ENCODE measurements at regions not wholly inside any gene's neighbourhood (a gene's known extent, or its start where the extent isn't known, plus 50 kb on each side); places are given as distances from the start of the nearest gene placed in this dataset.
A peak's percentile ranks its signal among the peaks of the same experiment; 100 is the strongest.

DNA sequence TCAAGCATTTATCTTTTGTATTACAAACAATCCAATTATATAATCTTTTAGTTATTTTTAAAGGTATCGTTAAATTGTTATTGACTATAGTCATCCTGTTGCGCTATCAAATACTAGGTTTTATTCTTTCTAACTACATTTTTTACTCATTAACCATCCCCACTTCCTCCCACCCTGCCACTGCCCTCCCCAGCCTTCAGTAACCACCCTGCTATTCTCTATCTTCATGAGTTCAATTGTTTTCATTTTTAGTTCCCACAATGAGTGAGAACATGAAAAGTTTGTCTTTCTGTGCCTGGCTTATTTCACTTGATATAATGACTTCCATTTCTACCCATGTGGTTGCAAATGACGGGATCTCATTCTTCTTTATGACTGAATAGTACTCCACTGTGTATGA, 94.1 kb upstream of the MYOCD start:
- no peak overlapping the region for H3K9ac ChIP-seq (ENCODE audit: low read depth, low read length)
- H3K4me1 ChIP-seq (ENCODE audit: control insufficient read depth, insufficient read depth, low read length), result no peaks in the 10 kb centered on the region
- no peaks in the 10 kb centered on the region for H3K9me3 ChIP-seq (replicated peaks; ENCODE audit: low read length)
- H3K27me3 ChIP-seq (ENCODE audit: control insufficient read depth, insufficient read depth, low read length), result no peaks in the 10 kb centered on the region
- H3K4me3 ChIP-seq (ENCODE audit: low read length), result no peak overlapping the region
- no peaks in the 10 kb centered on the region for H3K36me3 ChIP-seq (ENCODE audit: insufficient read depth, low read length)
- no peak overlapping the region for H3K4me2 ChIP-seq (ENCODE audit: low read length)

DNA sequence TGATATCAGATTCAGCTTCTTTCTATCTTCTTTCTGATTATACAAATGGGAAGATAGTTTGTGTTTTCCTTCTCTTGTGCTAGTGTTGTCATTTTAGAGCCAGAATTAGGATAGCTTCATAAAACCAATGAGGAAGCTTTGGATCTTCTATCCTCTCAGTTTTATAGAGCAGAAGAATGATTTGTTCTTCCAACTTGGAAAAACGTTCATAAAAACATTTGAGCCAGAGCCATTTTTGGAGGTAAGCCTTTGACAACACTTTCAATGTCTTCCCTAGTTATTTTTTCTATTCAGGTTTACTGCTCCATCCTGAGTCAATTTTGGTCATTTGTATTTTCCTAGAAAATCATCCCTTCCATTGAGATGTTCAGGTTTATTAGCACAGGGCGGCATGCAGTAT, 91.2 kb upstream of the MYOCD start:
- Histone ChIP-seq H3K4me3 (ENCODE audit: low read length) (no peak overlapping the region), H3K9me3 (replicated peaks; ENCODE audit: low read length) (no peaks in the 10 kb centered on the region), H3K36me3 (ENCODE audit: insufficient read depth, low read length) (no peaks in the 10 kb centered on the region), H3K4me1 (ENCODE audit: control insufficient read depth, insufficient read depth, low read length) (no peaks in the 10 kb centered on the region), H3K4me2 (ENCODE audit: low read length) (no peak overlapping the region), H3K9ac (ENCODE audit: low read depth, low read length) (no peak overlapping the region), H3K27me3 (ENCODE audit: control insufficient read depth, insufficient read depth, low read length) (no peaks in the 10 kb centered on the region)

DNA sequence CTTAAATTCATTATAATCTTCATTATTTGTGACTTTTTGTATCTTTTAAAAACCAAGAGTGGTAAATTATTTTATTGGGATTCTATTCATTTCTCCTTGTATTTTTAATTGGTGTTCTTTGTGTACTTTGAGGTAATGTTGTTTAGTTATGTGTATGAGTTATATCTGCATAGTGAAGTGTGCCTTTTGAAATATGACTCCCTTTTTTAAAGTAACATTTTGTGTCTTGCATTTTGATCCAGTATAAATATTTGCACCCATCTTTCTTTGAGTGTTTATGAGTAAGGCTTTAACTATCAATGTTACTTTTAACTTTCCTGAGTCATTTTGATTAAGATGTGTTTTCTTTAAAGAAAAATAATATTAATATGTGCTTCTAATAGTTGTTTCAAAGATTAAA, 90.0 kb upstream of the MYOCD start:
- no peak overlapping the region for H3K9ac ChIP-seq (ENCODE audit: low read depth, low read length)
- H3K4me3 ChIP-seq (ENCODE audit: low read length), result no peak overlapping the region
- H3K36me3 ChIP-seq (ENCODE audit: insufficient read depth, low read length), result no peaks in the 10 kb centered on the region
- H3K4me1 ChIP-seq (ENCODE audit: control insufficient read depth, insufficient read depth, low read length), result no peaks in the 10 kb centered on the region
- H3K9me3 ChIP-seq (replicated peaks; ENCODE audit: low read length), result no peaks in the 10 kb centered on the region
- no peaks in the 10 kb centered on the region for H3K27me3 ChIP-seq (ENCODE audit: control insufficient read depth, insufficient read depth, low read length)
- no peak overlapping the region for H3K4me2 ChIP-seq (ENCODE audit: low read length)

DNA sequence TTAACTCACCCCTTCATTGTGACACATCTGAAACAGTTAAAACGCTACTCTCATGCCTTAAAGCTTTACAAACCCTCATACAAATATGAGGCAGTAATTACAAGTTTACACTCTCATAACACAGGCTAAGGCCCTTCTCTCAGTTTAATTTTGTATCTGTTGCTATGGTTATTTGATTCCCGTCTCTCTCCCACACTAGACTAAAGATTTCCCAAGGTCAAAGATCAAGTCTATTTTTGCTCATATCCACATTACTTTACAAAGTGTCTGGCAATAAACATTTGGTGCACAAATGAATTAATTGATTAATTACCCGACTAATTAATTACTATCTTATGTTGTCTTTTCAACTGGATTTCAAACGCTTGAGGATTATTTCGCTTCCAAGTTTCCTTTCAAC, 86.4 kb upstream of the MYOCD start:
- Histone ChIP-seq H3K27me3 (ENCODE audit: control insufficient read depth, insufficient read depth, low read length) (no peaks in the 10 kb centered on the region), H3K9me3 (replicated peaks; ENCODE audit: low read length) (no peaks in the 10 kb centered on the region), H3K9ac (ENCODE audit: low read depth, low read length) (no peak overlapping the region), H3K4me2 (ENCODE audit: low read length) (no peak overlapping the region), H3K4me1 (ENCODE audit: control insufficient read depth, insufficient read depth, low read length) (peaks cover 3% of the 10 kb centered on the region), H3K4me3 (ENCODE audit: low read length) (no peak overlapping the region), H3K36me3 (ENCODE audit: insufficient read depth, low read length) (no peaks in the 10 kb centered on the region)

DNA sequence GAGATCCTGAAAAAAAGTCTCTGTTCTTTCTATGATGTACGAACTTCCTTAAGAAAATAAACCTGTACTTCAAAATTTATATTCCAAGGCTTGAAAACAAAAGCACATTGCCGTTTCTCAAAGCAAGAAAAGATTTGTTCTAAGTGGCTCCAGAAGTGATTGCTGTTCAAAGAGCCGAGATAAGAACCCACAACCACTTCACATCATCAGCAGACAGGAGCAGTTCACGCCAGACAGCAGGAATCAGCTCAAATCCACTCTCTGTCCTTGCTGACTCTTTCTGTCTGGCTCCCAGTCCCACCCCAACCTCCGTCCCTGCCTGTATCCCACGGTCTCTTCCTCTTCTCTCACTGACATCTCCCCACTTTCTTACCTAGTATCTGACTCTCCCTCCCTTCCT, 85.0 kb upstream of the MYOCD start:
- H3K9ac ChIP-seq (ENCODE audit: low read depth, low read length), result no peak overlapping the region
- H3K27me3 ChIP-seq (ENCODE audit: control insufficient read depth, insufficient read depth, low read length), result no peaks in the 10 kb centered on the region
- peaks cover 11% of the 10 kb centered on the region for H3K4me1 ChIP-seq (ENCODE audit: control insufficient read depth, insufficient read depth, low read length)
- no peaks in the 10 kb centered on the region for H3K9me3 ChIP-seq (replicated peaks; ENCODE audit: low read length)
- H3K4me2 ChIP-seq (ENCODE audit: low read length), result no peak overlapping the region
- H3K4me3 ChIP-seq (ENCODE audit: low read length), result no peak overlapping the region
- H3K36me3 ChIP-seq (ENCODE audit: insufficient read depth, low read length), result no peaks in the 10 kb centered on the region

DNA sequence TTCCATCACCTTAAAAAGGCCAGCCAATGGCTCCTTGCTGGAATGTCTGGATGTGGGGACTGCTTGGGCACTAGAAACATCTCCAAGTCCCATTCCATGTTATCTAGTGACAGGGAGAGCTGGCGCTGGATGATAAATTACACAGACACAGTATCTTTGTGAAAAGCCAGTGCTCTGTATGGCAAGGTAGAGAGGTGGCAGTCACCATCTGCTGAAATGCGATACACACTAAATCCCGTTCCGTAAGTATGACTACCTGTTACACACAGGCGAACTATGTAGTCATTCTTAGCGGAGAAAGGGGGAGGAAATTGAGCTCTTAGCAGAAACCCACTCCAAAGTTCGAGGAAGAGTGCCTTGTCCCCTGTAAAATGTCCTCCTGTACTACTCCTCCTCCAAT, 81.0 kb upstream of the MYOCD start:
- H3K4me1 ChIP-seq (ENCODE audit: control insufficient read depth, insufficient read depth, low read length), result peaks cover 11% of the 10 kb centered on the region
- H3K4me2 ChIP-seq (ENCODE audit: low read length), result peak overlapping the region; percentile 12
- H3K9me3 ChIP-seq (replicated peaks; ENCODE audit: low read length), result no peaks in the 10 kb centered on the region
- H3K9ac ChIP-seq (ENCODE audit: low read depth, low read length), result no peak overlapping the region
- H3K27me3 ChIP-seq (ENCODE audit: control insufficient read depth, insufficient read depth, low read length), result no peaks in the 10 kb centered on the region
- H3K36me3 ChIP-seq (ENCODE audit: insufficient read depth, low read length), result no peaks in the 10 kb centered on the region
- H3K4me3 ChIP-seq (ENCODE audit: low read length), result no peak overlapping the region

DNA sequence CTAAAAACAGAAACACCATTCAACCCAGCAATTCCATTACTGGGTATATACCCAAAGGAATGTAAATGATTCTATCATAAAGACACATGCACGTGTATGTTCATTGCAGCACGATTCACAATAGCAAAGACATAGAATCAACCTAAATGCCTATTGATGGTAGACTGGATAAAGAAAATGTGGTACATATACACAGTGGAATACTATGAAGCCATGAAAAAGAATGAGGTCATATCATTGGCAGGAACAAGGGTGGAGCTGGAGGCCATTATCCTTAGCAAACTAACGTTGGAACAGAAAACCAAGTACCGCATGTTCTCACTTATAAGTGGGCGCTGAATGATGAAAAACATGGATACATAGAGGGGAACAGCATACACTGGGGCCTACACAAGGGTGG, 77.2 kb upstream of the MYOCD start:
- Histone ChIP-seq H3K4me2 (ENCODE audit: low read length) (no peak overlapping the region), H3K9me3 (replicated peaks; ENCODE audit: low read length) (no peaks in the 10 kb centered on the region), H3K27me3 (ENCODE audit: control insufficient read depth, insufficient read depth, low read length) (no peaks in the 10 kb centered on the region), H3K9ac (ENCODE audit: low read depth, low read length) (no peak overlapping the region), H3K4me1 (ENCODE audit: control insufficient read depth, insufficient read depth, low read length) (peaks cover 30% of the 10 kb centered on the region), H3K4me3 (ENCODE audit: low read length) (no peak overlapping the region), H3K36me3 (ENCODE audit: insufficient read depth, low read length) (no peaks in the 10 kb centered on the region)

DNA sequence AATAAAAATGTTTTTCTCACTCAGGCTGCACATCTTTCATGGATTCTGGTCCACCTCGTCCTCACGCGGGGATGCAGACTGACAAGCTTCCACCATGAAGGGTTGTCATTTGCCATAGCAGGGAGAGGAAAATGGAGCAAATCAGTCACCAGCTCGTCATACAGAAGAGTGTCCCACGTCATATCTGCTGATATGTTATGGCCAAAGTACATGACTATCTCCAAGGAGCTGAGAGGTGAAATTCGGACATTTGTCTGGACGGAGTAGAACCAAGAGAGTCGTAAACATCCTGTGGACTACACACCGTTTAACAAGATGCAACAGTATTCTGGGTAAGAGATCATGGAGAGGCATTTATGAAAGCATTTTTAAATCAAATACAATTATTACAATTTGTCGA, 75.3 kb upstream of the MYOCD start:
- Histone ChIP-seq H3K27me3 (ENCODE audit: control insufficient read depth, insufficient read depth, low read length) (no peaks in the 10 kb centered on the region), H3K4me2 (ENCODE audit: low read length) (no peak overlapping the region), H3K9ac (ENCODE audit: low read depth, low read length) (no peak overlapping the region), H3K4me1 (ENCODE audit: control insufficient read depth, insufficient read depth, low read length) (peaks cover 19% of the 10 kb centered on the region), H3K36me3 (ENCODE audit: insufficient read depth, low read length) (no peaks in the 10 kb centered on the region), H3K9me3 (replicated peaks; ENCODE audit: low read length) (no peaks in the 10 kb centered on the region), H3K4me3 (ENCODE audit: low read length) (no peak overlapping the region)

DNA sequence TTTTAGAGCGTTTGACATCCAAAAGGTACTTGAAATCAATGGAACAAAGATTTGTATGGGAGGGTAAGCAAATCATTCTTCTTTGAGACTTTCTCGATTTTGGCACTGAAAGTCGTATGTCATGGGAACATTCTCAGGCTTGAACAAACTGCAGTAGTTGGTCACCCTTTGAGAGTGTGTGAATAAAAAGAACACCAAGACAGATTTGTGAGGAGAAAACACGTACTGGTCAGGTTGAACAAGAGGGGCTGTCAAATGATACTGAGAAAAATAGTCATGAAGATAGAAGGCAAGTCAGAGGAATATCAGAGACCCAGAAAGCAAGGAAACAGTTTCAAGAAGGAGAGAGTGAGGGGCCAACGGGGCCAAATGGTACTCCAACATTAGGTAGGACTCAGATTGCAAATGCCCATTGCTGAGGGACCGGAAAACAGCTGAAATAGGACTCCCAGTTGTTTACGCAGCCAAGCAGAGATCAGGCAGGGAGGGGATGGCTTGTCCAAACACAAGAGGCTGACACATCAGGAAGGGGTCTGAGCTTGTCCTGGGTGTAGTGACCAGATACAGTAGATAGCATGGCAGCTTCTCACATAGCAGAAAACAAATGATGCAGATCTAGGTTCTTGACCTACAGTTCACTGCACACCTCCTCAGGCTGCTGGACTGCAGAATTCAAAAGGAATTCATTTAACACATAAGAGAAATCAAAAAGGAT, 74.5 kb upstream of the MYOCD start:
- no peaks in the 10 kb centered on the region for H3K27me3 ChIP-seq (ENCODE audit: control insufficient read depth, insufficient read depth, low read length)
- H3K9ac ChIP-seq (ENCODE audit: low read depth, low read length), result peak overlapping the region; percentile 7
- no peaks in the 10 kb centered on the region for H3K9me3 ChIP-seq (replicated peaks; ENCODE audit: low read length)

DNA sequence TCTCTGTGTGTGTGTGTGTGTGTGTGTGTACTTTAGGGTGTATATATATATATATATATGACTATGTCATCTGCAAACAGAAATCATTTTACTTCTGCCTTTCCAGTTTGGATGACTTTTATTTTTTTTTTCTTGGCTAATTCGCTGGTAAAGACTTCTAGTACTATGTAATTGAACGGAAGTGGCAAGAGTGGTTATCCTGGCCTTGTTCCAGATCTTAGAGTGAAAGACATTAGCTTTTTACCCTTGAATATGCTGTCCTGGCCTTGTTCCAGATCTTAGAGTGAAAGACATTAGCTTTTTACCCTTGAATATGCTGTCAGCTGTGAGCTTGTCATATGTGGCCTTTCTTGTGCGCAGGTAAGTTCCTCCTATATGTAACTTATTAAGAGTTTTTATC, 72.7 kb upstream of the MYOCD start:
- no peak overlapping the region for H3K4me3 ChIP-seq (ENCODE audit: low read length)
- no peaks in the 10 kb centered on the region for H3K36me3 ChIP-seq (ENCODE audit: insufficient read depth, low read length)
- H3K27me3 ChIP-seq (ENCODE audit: control insufficient read depth, insufficient read depth, low read length), result no peaks in the 10 kb centered on the region
- no peaks in the 10 kb centered on the region for H3K9me3 ChIP-seq (replicated peaks; ENCODE audit: low read length)
- no peak overlapping the region for H3K4me2 ChIP-seq (ENCODE audit: low read length)
- H3K9ac ChIP-seq (ENCODE audit: low read depth, low read length), result no peak overlapping the region
- H3K4me1 ChIP-seq (ENCODE audit: control insufficient read depth, insufficient read depth, low read length), result peaks cover 19% of the 10 kb centered on the region

More for the DNA sequence above, 74.5 kb upstream of the MYOCD start:
- H3K4me2 ChIP-seq (ENCODE audit: low read length), result peak overlapping the region; percentile 38
- H3K4me3 ChIP-seq (ENCODE audit: low read length), result no peak overlapping the region
- no peaks in the 10 kb centered on the region for H3K36me3 ChIP-seq (ENCODE audit: insufficient read depth, low read length)
- peaks cover 19% of the 10 kb centered on the region for H3K4me1 ChIP-seq (ENCODE audit: control insufficient read depth, insufficient read depth, low read length)

DNA sequence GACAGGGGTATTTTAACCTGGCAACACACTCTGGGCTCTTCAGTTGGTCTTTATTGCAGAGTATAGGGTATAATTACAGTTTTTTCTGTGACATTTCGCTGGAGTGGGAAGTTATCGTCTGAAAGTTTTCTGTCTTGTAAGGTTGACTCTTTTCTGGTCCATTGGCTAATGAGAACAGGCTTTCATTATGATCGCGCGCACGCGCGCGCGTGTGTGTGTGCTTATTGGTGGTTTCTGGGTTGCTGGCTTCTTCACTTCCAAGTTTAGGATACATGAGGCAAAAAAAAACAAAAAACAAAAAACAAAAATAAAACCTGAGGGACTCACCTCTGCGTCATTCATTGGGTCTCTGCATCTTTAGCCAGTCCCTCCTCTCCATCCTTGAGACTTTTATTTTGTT, 68.7 kb upstream of the MYOCD start:
- Histone ChIP-seq H3K27me3 (ENCODE audit: control insufficient read depth, insufficient read depth, low read length) (no peaks in the 10 kb centered on the region), H3K9ac (ENCODE audit: low read depth, low read length) (no peak overlapping the region), H3K36me3 (ENCODE audit: insufficient read depth, low read length) (no peaks in the 10 kb centered on the region), H3K4me3 (ENCODE audit: low read length) (no peak overlapping the region), H3K4me1 (ENCODE audit: control insufficient read depth, insufficient read depth, low read length) (peaks cover 29% of the 10 kb centered on the region), H3K4me2 (ENCODE audit: low read length) (no peak overlapping the region), H3K9me3 (replicated peaks; ENCODE audit: low read length) (no peaks in the 10 kb centered on the region)

DNA sequence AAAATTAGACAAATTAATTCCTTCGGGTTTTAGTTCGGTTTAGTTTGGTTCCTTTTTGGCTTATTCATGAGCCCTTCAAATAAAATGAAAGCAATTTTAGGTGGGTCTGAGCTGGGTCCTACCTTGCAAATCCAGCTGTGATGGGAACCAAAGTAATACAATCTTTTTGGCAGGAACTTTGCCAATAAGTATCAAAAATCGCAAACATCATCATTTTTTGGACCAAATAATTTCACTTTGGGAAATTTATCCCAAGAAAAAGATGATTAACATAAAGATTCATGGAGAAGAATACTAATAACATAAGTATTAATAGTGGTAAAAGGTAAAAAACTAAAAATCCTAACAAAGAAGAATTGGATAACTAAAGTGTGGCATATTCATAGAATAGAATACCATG, 67.8 kb upstream of the MYOCD start:
- Histone ChIP-seq H3K36me3 (ENCODE audit: insufficient read depth, low read length) (no peaks in the 10 kb centered on the region), H3K4me2 (ENCODE audit: low read length) (no peak overlapping the region), H3K9me3 (replicated peaks; ENCODE audit: low read length) (no peaks in the 10 kb centered on the region), H3K4me1 (ENCODE audit: control insufficient read depth, insufficient read depth, low read length) (peaks cover 25% of the 10 kb centered on the region), H3K4me3 (ENCODE audit: low read length) (no peak overlapping the region), H3K27me3 (ENCODE audit: control insufficient read depth, insufficient read depth, low read length) (no peaks in the 10 kb centered on the region), H3K9ac (ENCODE audit: low read depth, low read length) (no peak overlapping the region)
